ENCODE measurements at regions not wholly inside any gene's neighbourhood (a gene's known extent, or its start where the extent isn't known, plus 50 kb on each side); places are given as distances from the start of the nearest gene placed in this dataset.

DNA sequence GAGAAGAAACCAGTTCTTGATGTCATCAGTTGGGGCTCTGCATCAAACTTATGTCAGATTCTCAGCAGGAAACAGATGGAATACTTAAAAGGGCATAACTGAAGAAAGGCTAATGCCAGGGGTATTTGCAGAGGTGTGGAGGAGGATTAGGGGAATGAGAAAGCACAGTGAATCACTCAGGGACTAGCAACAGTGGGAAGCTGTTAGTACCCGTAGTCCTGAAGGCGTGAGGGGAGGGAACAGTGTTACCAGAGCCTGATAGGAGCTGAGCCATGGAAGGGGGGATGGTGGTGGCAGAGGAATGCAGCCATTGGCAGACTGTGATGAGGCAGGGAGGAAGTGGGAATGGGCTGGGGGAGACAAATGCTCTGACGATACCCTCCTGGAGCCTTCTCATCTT lies 162.3 kb downstream of the UTP18 start:
- TF ChIP-seq, protein P1, sequence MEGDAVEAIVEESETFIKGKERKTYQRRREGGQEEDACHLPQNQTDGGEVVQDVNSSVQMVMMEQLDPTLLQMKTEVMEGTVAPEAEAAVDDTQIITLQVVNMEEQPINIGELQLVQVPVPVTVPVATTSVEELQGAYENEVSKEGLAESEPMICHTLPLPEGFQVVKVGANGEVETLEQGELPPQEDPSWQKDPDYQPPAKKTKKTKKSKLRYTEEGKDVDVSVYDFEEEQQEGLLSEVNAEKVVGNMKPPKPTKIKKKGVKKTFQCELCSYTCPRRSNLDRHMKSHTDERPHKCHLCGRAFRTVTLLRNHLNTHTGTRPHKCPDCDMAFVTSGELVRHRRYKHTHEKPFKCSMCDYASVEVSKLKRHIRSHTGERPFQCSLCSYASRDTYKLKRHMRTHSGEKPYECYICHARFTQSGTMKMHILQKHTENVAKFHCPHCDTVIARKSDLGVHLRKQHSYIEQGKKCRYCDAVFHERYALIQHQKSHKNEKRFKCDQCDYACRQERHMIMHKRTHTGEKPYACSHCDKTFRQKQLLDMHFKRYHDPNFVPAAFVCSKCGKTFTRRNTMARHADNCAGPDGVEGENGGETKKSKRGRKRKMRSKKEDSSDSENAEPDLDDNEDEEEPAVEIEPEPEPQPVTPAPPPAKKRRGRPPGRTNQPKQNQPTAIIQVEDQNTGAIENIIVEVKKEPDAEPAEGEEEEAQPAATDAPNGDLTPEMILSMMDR (conservative IDR thresholded peaks at IDR 0.05): no peak
- no peak for TF ChIP-seq ZFX (IDR thresholded peaks at IDR 0.05)
